ENCODE measurements at regions not wholly inside any gene's neighbourhood (a gene's known extent, or its start where the extent isn't known, plus 50 kb on each side); places are given as distances from the start of the nearest gene placed in this dataset.

- no peak for TF ChIP-seq ZBTB4 (CRISPR knock-in tag; IDR thresholded peaks at IDR 0.05; ENCODE audit: borderline replicate concordance)
- TF ChIP-seq YEATS2 (CRISPR knock-in tag; IDR thresholded peaks at IDR 0.05; ENCODE audit: borderline replicate concordance), result no peak
- no peak for TF ChIP-seq KLF9 (CRISPR knock-in tag; IDR thresholded peaks at IDR 0.05; ENCODE audit: low read depth)
- TF ChIP-seq CREBL2 (CRISPR knock-in tag; IDR thresholded peaks at IDR 0.05; ENCODE audit: borderline replicate concordance), result no peak
- TF ChIP-seq RFX5 (IDR thresholded peaks at IDR 0.05; ENCODE audit: low read depth, low read length), result no peak
- TF ChIP-seq GZF1 (CRISPR knock-in tag; IDR thresholded peaks at IDR 0.05), result no peak
- TF ChIP-seq FOXA1 (IDR thresholded peaks at IDR 0.05), result peak; percentile 69
- TF ChIP-seq FOXA1 (CRISPR knock-in tag; IDR thresholded peaks at IDR 0.05), result 0 out of 2 replicates have a peak, but pooled peaks have one; percentile 15
- TF ChIP-seq ZSCAN25 (CRISPR knock-in tag; IDR thresholded peaks at IDR 0.05), result no peak
- no peak for TF ChIP-seq GABPB1 (CRISPR knock-in tag; IDR thresholded peaks at IDR 0.05)
- TF ChIP-seq ZNF343 (CRISPR knock-in tag; IDR thresholded peaks at IDR 0.05), result no peak
- no peak for TF ChIP-seq ZNF768 (CRISPR knock-in tag; IDR thresholded peaks at IDR 0.05)
- TF ChIP-seq ZBTB21 (CRISPR knock-in tag; IDR thresholded peaks at IDR 0.05), result no peak
- TF ChIP-seq ZNF317 (CRISPR knock-in tag; IDR thresholded peaks at IDR 0.05), result 0 out of 2 replicates have a peak, but pooled peaks have one; percentile 26
- TF ChIP-seq TBP (CRISPR knock-in tag; IDR thresholded peaks at IDR 0.05), result no peak
- no peak for TF ChIP-seq ZNF775 (CRISPR knock-in tag; IDR thresholded peaks at IDR 0.05; ENCODE audit: borderline replicate concordance)
- no peak for TF ChIP-seq PCBP2 (optimal IDR thresholded peaks at IDR 0.05; ENCODE audit: low read depth, low read length, poor library complexity, severe bottlenecking)
- no peak for TF ChIP-seq ZNF430 (CRISPR knock-in tag; IDR thresholded peaks at IDR 0.05)
- TF ChIP-seq NFKB2 (CRISPR knock-in tag; IDR thresholded peaks at IDR 0.05; ENCODE audit: borderline replicate concordance), result no peak
- TF ChIP-seq BCLAF1 (IDR thresholded peaks at IDR 0.05), result no peak
- TF ChIP-seq SP4 (CRISPR knock-in tag; IDR thresholded peaks at IDR 0.05), result no peak
- TF ChIP-seq ZNF644 (CRISPR knock-in tag; IDR thresholded peaks at IDR 0.05; ENCODE audit: low read depth), result no peak
- TF ChIP-seq HNF4G (IDR thresholded peaks at IDR 0.05; ENCODE audit: borderline replicate concordance, low read depth, low read length), result no peak
- TF ChIP-seq HNF4G (CRISPR knock-in tag; IDR thresholded peaks at IDR 0.05; ENCODE audit: borderline replicate concordance, low read depth), result no peak
- no peak for TF ChIP-seq HOMEZ (CRISPR knock-in tag; IDR thresholded peaks at IDR 0.05; ENCODE audit: low read depth)
These were observed 64.3 kb upstream of the TINAGL1 start (continued) for GRCh38 chr1:31511848-31512615.

Measured in HepG2 (cell line).